CD8-positive, alpha-beta memory T cell (primary cell): ENCODE measurements at regions not wholly inside any gene's neighbourhood (a gene's known extent, or its start where the extent isn't known, plus 50 kb on each side); places are given as distances from the start of the nearest gene placed in this dataset.

Experiments
- CTCF ChIA-PET: fragments of 350-600 bp; sonication (Branson Sonifier 250); formaldehyde crosslinking; loops from one replicate; lab custom pipeline; 2021; ENCODE audit warnings: antibody characterized with exemption; lab: Charles Lee
- POLR2A ChIA-PET: fragments of 350-600 bp; sonication (Branson Sonifier 250); formaldehyde crosslinking; loops from one replicate; lab custom pipeline; 2021; ENCODE audit warnings: antibody characterized with exemption; lab: Charles Lee
- DNase-seq, 5 donors: peaks; one replicate each; pipeline versions ENCODE4 v3.0.0 to v3.0.0-alpha.2; 2020 to 2022; ENCODE audit warnings: mixed read lengths in 1 of 5
- H3K27ac ChIP-seq: one replicate; pipeline ENCODE4 v1.7.0; 2013; ENCODE audit warnings: low read depth, mild to moderate bottlenecking, low read length, moderate library complexity
- H3K27me3 ChIP-seq: 2 replicates; pipeline ENCODE4 v1.7.0; 2013; ENCODE audit warnings: low read length, mild to moderate bottlenecking; ENCODE audit not compliant: insufficient read depth, poor library complexity, severe bottlenecking
- H3K36me3 ChIP-seq: 2 replicates; pipeline ENCODE4 v1.7.0; 2013; ENCODE audit warnings: mild to moderate bottlenecking, low read length, moderate library complexity; ENCODE audit not compliant: insufficient read depth
- H3K4me1 ChIP-seq: 2 replicates; pipeline ENCODE4 v1.7.0; 2013; ENCODE audit warnings: mild to moderate bottlenecking, low read length, moderate library complexity; ENCODE audit not compliant: insufficient read depth
- H3K4me3 ChIP-seq: 2 replicates; pipeline ENCODE4 v1.7.0; 2013; ENCODE audit warnings: mild to moderate bottlenecking, low read length
- H3K9me3 ChIP-seq: 2 replicates; pipeline ENCODE4 v1.7.0; 2013; ENCODE audit warnings: mild to moderate bottlenecking, low read length
- H3K27ac Mint-ChIP-seq, 8 donors: one replicate each; pipeline ENCODE4 v1.8.0; 2020 to 2021; ENCODE audit warnings: mixed read lengths in 8 of 8, mild to moderate bottlenecking in 6 of 8, inconsistent platforms in 3 of 8, moderate library complexity in 3 of 8
- H3K27me3 Mint-ChIP-seq, 2 donors: one replicate each; pipeline ENCODE4 v1.8.0; 2020 to 2021; ENCODE audit warnings: mixed read lengths in 2 of 2, mild to moderate bottlenecking in 1 of 2, moderate library complexity in 1 of 2
- H3K36me3 Mint-ChIP-seq, 3 donors: one replicate each; pipeline ENCODE4 v1.8.0; 2020 to 2021; ENCODE audit warnings: mixed read lengths in 3 of 3, inconsistent platforms in 1 of 3, mild to moderate bottlenecking in 1 of 3
- H3K4me1 Mint-ChIP-seq, 3 donors: one replicate each; pipeline ENCODE4 v1.8.0; 2020 to 2021; ENCODE audit warnings: mixed read lengths in 3 of 3, inconsistent platforms in 1 of 3, mild to moderate bottlenecking in 1 of 3
- H3K4me3 Mint-ChIP-seq, 7 donors: one replicate each; pipeline ENCODE4 v1.8.0; 2020 to 2021; ENCODE audit warnings: mixed read lengths in 7 of 7, mild to moderate bottlenecking in 6 of 7, moderate library complexity in 4 of 7, inconsistent platforms in 2 of 7
- H3K9me3 Mint-ChIP-seq, 5 donors: one replicate each; pipeline ENCODE4 v1.8.0; 2020 to 2022; ENCODE audit warnings: mixed read lengths in 5 of 5, mild to moderate bottlenecking in 3 of 5, moderate library complexity in 2 of 5, inconsistent platforms in 1 of 5

DNA sequence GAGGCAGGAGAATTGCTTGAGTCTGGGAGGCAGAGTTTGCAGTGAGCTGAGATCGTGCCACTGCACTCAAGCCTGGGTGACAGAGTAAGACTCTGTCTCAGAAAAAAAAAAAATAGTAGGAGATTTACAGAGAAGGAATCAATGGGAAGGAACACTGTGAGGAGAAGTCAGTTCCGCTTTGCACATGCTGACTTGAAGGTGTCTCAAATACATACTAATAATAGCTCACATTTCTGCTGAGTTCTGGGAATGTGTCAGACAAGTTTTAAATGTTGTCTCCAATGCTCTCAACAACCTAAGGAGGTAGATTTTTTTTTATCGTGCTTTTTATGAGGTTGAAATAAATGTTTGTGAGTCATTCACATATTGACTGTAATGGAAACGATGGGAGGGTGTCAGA, 654.9 kb upstream of the CELF2 start:
- CTCF ChIA-PET = no interaction called here
- Mint-ChIP-seq H3K4me3 (no peak overlapping the region), H3K36me3 (no peaks in the 10 kb centered on the region), H3K4me1 (no peaks in the 10 kb centered on the region), H3K9me3 (peaks cover 0 to 1% (median 0%) of the 10 kb centered on the region in 5 donors), H3K27me3 (no peaks in the 10 kb centered on the region), H3K27ac (no peak overlapping the region)
- H3K27ac ChIP-seq = no peak overlapping the region
- H3K36me3 ChIP-seq = no peaks in the 10 kb centered on the region
- H3K4me3 ChIP-seq = no peak overlapping the region
- POLR2A ChIA-PET = no interaction called here
- no peak for DNase-seq
- H3K27me3 ChIP-seq = no peaks in the 10 kb centered on the region
- H3K4me1 ChIP-seq = no peaks in the 10 kb centered on the region
- H3K9me3 ChIP-seq = no peaks in the 10 kb centered on the region

DNA sequence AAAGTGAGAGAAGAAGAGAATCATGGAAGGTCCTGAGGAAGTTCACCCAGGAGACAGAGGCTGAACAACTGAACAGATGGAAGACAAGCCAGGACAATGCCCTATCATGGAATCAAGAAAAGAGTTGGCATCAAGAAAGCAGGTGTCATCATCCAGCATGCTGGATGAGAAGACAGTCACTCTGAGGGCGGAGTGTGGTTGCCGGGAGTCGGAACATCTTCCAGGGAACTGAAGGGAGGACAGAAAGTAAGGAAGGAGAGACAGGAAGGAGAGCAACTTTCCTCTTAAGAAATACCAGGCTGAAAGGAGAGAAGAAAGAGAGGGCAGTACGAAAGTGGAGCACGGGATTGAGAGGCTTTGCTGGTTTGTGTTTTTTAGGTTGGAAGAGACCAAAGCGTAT, 654.5 kb upstream of the CELF2 start:
- H3K27ac ChIP-seq = no peak overlapping the region
- peaks cover 0 to 1% (median 0%) of the 10 kb centered on the region in 5 donors for H3K9me3 Mint-ChIP-seq
- POLR2A ChIA-PET = no interaction called here
- H3K27me3 Mint-ChIP-seq = no peaks in the 10 kb centered on the region
- H3K9me3 ChIP-seq = no peaks in the 10 kb centered on the region
- H3K4me3 ChIP-seq = no peak overlapping the region
- CTCF ChIA-PET = no interaction called here
- no peak for DNase-seq
- H3K4me3 Mint-ChIP-seq = no peak overlapping the region
- no peaks in the 10 kb centered on the region for H3K4me1 Mint-ChIP-seq
- H3K36me3 Mint-ChIP-seq = no peaks in the 10 kb centered on the region
- no peaks in the 10 kb centered on the region for H3K36me3 ChIP-seq
- H3K4me1 ChIP-seq = no peaks in the 10 kb centered on the region
- H3K27ac Mint-ChIP-seq = no peak overlapping the region
- no peaks in the 10 kb centered on the region for H3K27me3 ChIP-seq

DNA sequence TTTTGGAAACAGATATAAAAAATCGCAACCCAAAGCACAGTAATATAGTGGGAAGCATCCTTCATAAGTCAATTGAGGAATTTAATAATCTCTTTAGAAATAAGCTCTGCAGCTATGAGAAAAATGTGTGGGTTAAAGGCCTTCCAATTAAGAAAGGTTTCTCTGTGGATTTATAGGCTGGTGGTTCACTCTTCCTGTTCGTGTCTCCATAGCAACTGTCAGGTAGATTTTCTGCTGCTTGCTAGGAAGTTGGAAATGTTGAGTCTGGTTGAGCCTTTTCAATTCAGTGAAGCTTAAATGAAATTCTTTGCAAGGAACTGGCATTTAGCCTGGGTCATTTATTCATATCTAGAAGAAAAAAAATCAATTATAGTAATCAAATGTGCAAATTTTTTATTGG, 652.8 kb upstream of the CELF2 start:
- H3K4me1 ChIP-seq = no peaks in the 10 kb centered on the region
- ChIA-PET POLR2A (no interaction called here), CTCF (no interaction called here)
- H3K36me3 ChIP-seq = no peaks in the 10 kb centered on the region
- Mint-ChIP-seq H3K9me3 (peaks cover 0 to 2% (median 0%) of the 10 kb centered on the region in 5 donors), H3K27me3 (peaks cover 0 to 2% of the 10 kb centered on the region in 2 donors), H3K4me1 (no peaks in the 10 kb centered on the region), H3K36me3 (no peaks in the 10 kb centered on the region), H3K27ac (no peak overlapping the region), H3K4me3 (no peak overlapping the region)
- no peak for DNase-seq
- no peak overlapping the region for H3K27ac ChIP-seq
- no peaks in the 10 kb centered on the region for H3K27me3 ChIP-seq
- H3K4me3 ChIP-seq = no peak overlapping the region
- no peaks in the 10 kb centered on the region for H3K9me3 ChIP-seq

DNA sequence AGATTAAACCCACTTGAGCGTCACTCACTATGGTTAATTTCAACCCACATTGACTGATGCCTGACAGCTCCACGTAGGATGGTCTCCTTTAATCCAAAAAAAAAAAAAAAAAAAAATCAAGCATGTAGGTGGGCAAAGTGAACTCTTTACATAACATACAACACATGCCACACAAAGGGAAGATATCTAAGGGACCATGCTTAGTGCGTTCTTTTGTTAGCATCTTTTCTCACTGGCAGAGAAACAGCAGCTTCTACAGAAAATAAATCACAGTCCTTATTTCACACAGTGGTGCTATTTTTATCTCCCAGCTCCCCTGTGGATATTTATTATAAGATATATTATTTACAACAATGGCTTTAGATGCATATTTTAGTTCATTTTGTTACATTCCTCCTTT, 652.0 kb upstream of the CELF2 start:
- Mint-ChIP-seq H3K9me3 (peaks cover 0 to 2% (median 0%) of the 10 kb centered on the region in 5 donors), H3K4me3 (no peak overlapping the region), H3K4me1 (no peaks in the 10 kb centered on the region), H3K27ac (no peak overlapping the region), H3K27me3 (peaks cover 0 to 2% of the 10 kb centered on the region in 2 donors), H3K36me3 (no peaks in the 10 kb centered on the region)
- ChIA-PET CTCF (interaction anchor here (1.0 kb wide), 1 partner anchor 15 kb away, joined by 3 read pairs; no protein-coding TSS in a partner anchor), POLR2A (no interaction called here)
- no peaks in the 10 kb centered on the region for H3K4me1 ChIP-seq
- no peak overlapping the region for H3K27ac ChIP-seq
- no peak for DNase-seq
- no peak overlapping the region for H3K4me3 ChIP-seq
- H3K9me3 ChIP-seq = no peaks in the 10 kb centered on the region
- no peaks in the 10 kb centered on the region for H3K36me3 ChIP-seq
- H3K27me3 ChIP-seq = no peaks in the 10 kb centered on the region

DNA sequence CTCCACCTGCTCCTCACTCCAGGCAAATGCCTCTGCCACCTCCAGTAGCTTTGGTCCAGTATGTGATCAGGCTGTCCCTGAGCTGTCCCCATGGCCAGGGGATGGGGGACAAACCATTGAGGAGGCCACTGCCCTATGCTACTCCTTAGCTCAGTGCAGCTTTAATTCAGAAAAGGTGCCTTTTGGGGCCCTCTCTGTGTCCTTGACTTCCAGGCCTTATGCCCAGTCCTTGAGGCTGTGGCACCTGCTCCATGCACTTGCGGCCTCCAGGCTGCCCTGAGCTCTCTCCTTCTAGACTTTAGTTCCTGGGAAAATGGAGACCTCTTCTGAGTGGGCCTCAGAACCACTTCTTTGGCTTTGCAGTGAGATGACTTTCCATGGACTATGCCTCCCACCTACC, 650.8 kb upstream of the CELF2 start:
- Histone ChIP-seq H3K4me1 (no peaks in the 10 kb centered on the region), H3K27me3 (no peaks in the 10 kb centered on the region), H3K36me3 (no peaks in the 10 kb centered on the region), H3K9me3 (no peaks in the 10 kb centered on the region), H3K4me3 (no peak overlapping the region), H3K27ac (no peak overlapping the region)
- H3K9me3 Mint-ChIP-seq = peaks cover 0 to 2% (median 0%) of the 10 kb centered on the region in 5 donors
- no peaks in the 10 kb centered on the region for H3K4me1 Mint-ChIP-seq
- H3K27ac Mint-ChIP-seq = no peak overlapping the region
- DNase-seq = no peak
- POLR2A ChIA-PET = no interaction called here
- no peak overlapping the region for H3K4me3 Mint-ChIP-seq
- CTCF ChIA-PET = no interaction called here
- no peaks in the 10 kb centered on the region for H3K36me3 Mint-ChIP-seq
- H3K27me3 Mint-ChIP-seq = peaks cover 0 to 2% of the 10 kb centered on the region in 2 donors

DNA sequence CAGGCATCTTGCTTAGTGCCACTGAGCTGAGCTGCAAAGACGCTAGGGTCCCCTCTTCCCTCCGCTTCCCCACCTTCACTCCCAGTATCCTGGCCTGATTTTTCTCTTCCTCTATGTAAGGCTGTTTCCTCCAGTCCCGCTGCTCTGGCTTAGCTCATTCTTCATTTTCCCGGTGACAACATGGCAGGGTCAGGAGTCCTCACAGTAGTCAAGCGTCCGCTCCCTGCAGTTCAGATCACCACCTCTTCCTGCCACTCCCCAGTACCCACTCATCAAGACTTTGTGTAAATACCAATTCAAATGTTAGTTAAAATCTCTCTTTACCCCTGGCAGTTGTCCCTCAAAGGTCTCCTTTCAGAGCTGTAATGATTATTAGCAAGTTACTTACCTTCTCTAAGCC, 650.4 kb upstream of the CELF2 start:
- Mint-ChIP-seq H3K27me3 (peaks cover 0 to 2% of the 10 kb centered on the region in 2 donors), H3K27ac (no peak overlapping the region), H3K4me1 (no peaks in the 10 kb centered on the region), H3K9me3 (peaks cover 0 to 2% (median 0%) of the 10 kb centered on the region in 5 donors), H3K36me3 (no peaks in the 10 kb centered on the region), H3K4me3 (no peak overlapping the region)
- Histone ChIP-seq H3K4me3 (no peak overlapping the region), H3K9me3 (no peaks in the 10 kb centered on the region), H3K27me3 (no peaks in the 10 kb centered on the region), H3K27ac (no peak overlapping the region), H3K36me3 (no peaks in the 10 kb centered on the region), H3K4me1 (no peaks in the 10 kb centered on the region)
- no peak for DNase-seq
- POLR2A ChIA-PET = no interaction called here
- CTCF ChIA-PET = no interaction called here

DNA sequence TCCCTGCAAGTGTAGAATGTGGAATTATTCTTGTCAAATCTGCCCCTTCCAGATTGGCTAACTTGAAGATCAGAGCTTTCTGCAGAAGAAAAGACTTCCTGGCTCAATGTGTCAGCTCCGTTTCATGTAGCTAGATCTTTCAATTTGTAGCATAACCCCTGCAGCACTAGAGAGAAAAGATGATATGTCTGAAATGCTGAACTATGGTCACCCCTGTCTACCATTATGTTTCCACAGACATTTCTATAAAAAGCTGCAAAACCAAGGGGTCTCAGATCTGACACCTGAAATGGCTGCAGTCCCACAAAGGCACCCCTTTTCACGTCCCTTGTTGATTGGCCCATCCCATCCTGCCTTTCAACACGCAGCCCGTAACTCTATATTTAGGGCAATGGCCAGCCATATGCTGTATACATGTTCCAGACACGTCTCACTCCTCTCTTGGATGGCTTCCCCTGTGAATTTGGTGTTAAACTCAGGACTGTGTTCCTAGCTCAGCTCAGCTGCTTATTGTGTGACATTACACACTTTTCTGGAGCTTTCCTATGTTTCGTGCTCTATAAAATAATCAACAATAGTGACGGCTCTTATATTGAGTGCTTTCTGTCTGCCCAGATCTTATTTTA, 648.6 kb upstream of the CELF2 start:
- CTCF ChIA-PET = no interaction called here
- H3K4me3 Mint-ChIP-seq = no peak overlapping the region
- H3K4me1 Mint-ChIP-seq = no peaks in the 10 kb centered on the region
- H3K36me3 ChIP-seq = no peaks in the 10 kb centered on the region
- H3K27me3 Mint-ChIP-seq = peaks cover 0 to 3% of the 10 kb centered on the region in 2 donors
- H3K9me3 ChIP-seq = no peaks in the 10 kb centered on the region
- H3K27ac Mint-ChIP-seq = no peak overlapping the region
- H3K4me1 ChIP-seq = no peaks in the 10 kb centered on the region
- DNase-seq = no peak
- no peak overlapping the region for H3K4me3 ChIP-seq
- no peak overlapping the region for H3K27ac ChIP-seq
- peaks cover 0 to 2% (median 0%) of the 10 kb centered on the region in 5 donors for H3K9me3 Mint-ChIP-seq
- H3K27me3 ChIP-seq = no peaks in the 10 kb centered on the region
- POLR2A ChIA-PET = no interaction called here
- no peaks in the 10 kb centered on the region for H3K36me3 Mint-ChIP-seq

DNA sequence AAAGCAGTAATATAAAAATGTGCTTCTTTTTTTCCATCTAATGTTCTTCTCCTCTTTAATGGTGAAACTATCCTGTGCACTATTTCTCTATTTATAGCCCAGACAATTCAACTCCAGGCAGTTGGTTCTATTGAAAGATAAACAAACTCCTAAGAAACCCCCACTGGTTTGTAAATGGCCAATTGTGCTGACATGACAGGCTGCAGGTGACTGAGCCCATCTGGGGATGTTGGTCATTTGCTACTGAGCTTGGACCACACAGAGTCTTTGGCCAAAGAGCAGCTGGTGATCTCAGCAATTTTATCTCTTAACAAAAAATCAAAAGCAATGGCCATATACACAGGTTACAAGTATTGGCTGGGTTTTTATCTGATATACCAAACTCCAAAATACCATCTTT, 631.8 kb upstream of the CELF2 start:
- no peaks in the 10 kb centered on the region for H3K4me1 ChIP-seq
- no peaks in the 10 kb centered on the region for H3K9me3 ChIP-seq
- no peaks in the 10 kb centered on the region for H3K27me3 ChIP-seq
- no peaks in the 10 kb centered on the region for H3K36me3 Mint-ChIP-seq
- ChIA-PET POLR2A (no interaction called here), CTCF (no interaction called here)
- H3K27ac ChIP-seq = no peak overlapping the region
- no peaks in the 10 kb centered on the region for H3K36me3 ChIP-seq
- H3K4me3 ChIP-seq = no peak overlapping the region
- DNase-seq = no peak
- H3K9me3 Mint-ChIP-seq = peaks cover 0 to 7% (median 0%) of the 10 kb centered on the region in 5 donors
- no peak overlapping the region for H3K27ac Mint-ChIP-seq
- H3K27me3 Mint-ChIP-seq = peaks cover under 1 to 2% of the 10 kb centered on the region in 2 donors
- H3K4me3 Mint-ChIP-seq = no peak overlapping the region
- no peaks in the 10 kb centered on the region for H3K4me1 Mint-ChIP-seq
